DND-41 (cell line): ENCODE measurements at regions not wholly inside any gene's neighbourhood (a gene's known extent, or its start where the extent isn't known, plus 50 kb on each side); places are given as distances from the start of the nearest gene placed in this dataset.

ENCODE experiments used
- ATAC-seq: fragments of 200-7000 bp; cut with Tn5 transposase; 3 replicates; pipeline ENCODE4 v1.9.1; 2021; ENCODE audit warnings: low read depth; ENCODE audit not compliant: insufficient read depth
- DNase-seq: peaks from one replicate; pipeline ENCODE4 v3.0.0-alpha.2; 2020
- H2AFZ ChIP-seq: 2 replicates; pipeline ENCODE4 v1.6.0; 2012; ENCODE audit warnings: low read depth, low read length
- H3K27ac ChIP-seq: 2 replicates; pipeline ENCODE4 v1.5.1; 2012; ENCODE audit warnings: low read length, inconsistent platforms
- H3K27me3 ChIP-seq: fragments of 200-600 bp; sonication (generic); 2 replicates; pipeline ENCODE4 v1.6.0; 2012; ENCODE audit warnings: low read length, mild to moderate bottlenecking, inconsistent platforms; ENCODE audit not compliant: insufficient read depth, poor library complexity
- H3K36me3 ChIP-seq: 2 replicates; pipeline ENCODE4 v1.5.1; 2012; ENCODE audit warnings: low read length, inconsistent platforms; ENCODE audit not compliant: insufficient read depth
- H3K4me1 ChIP-seq: 2 replicates; pipeline ENCODE4 v1.5.1; 2012; ENCODE audit warnings: mild to moderate bottlenecking, low read length; ENCODE audit not compliant: insufficient read depth
- H3K4me2 ChIP-seq: 2 replicates; pipeline ENCODE4 v1.6.0; 2012; ENCODE audit warnings: mild to moderate bottlenecking, moderate library complexity, low read length, inconsistent platforms; ENCODE audit not compliant: insufficient read depth
- H3K4me3 ChIP-seq, 2 experiments: fragments of 200-600 bp in 1 of 2; shearing (Covaris generic) in 1 of 2; 2 replicates each; pipeline ENCODE4 v1.5.1; 2012 to 2016; ENCODE audit warnings: inconsistent platforms in 2 of 2, low read length in 2 of 2, mild to moderate bottlenecking in 2 of 2, low read depth in 1 of 2, moderate library complexity in 1 of 2
- H3K79me2 ChIP-seq: 2 replicates; pipeline ENCODE4 v1.6.0; 2012; ENCODE audit warnings: low read length, inconsistent platforms; ENCODE audit not compliant: insufficient read depth
- H3K9ac ChIP-seq: 2 replicates; pipeline ENCODE4 v1.6.0; 2012; ENCODE audit warnings: low read depth, mild to moderate bottlenecking, inconsistent platforms, low read length, moderate library complexity
- H3K9me3 ChIP-seq: 2 replicates; pipeline ENCODE4 v1.5.1; 2012; ENCODE audit warnings: low read length, moderate library complexity, mild to moderate bottlenecking, inconsistent platforms; ENCODE audit not compliant: insufficient read depth, severe bottlenecking
- H4K20me1 ChIP-seq: 2 replicates; pipeline ENCODE4 v1.6.0; 2012; ENCODE audit warnings: low read length; ENCODE audit not compliant: insufficient read depth
- CTCF ChIP-seq: IDR thresholded peaks from 2 replicates; pipeline ENCODE4 v1.5.1; 2012; ENCODE audit warnings: borderline replicate concordance, low read length, moderate library complexity, mild to moderate bottlenecking; ENCODE audit not compliant: poor library complexity, severe bottlenecking; ENCODE audit errors: extremely low read depth
- EZH2 ChIP-seq: IDR thresholded peaks from 3 replicates; pipeline ENCODE4 v1.6.1; 2012; ENCODE audit warnings: borderline replicate concordance, low read depth, mild to moderate bottlenecking, moderate library complexity, low read length, inconsistent platforms; ENCODE audit not compliant: severe bottlenecking

GRCh38 chr16:8168016-8168415 lies 422.3 kb downstream of the TMEM114 start:
- H3K9me3 ChIP-seq, result no peaks in the 10 kb centered on the region
- H4K20me1 ChIP-seq, result no peaks in the 10 kb centered on the region

GRCh38 chr16:8167436-8167835 lies 422.9 kb downstream of the TMEM114 start:
- Histone ChIP-seq H3K4me1 (no peaks in the 10 kb centered on the region), H3K9me3 (no peaks in the 10 kb centered on the region), H3K9ac (no peak overlapping the region), H3K36me3 (no peaks in the 10 kb centered on the region), H2AFZ (no peak overlapping the region), H3K27me3 (no peaks in the 10 kb centered on the region), H3K79me2 (no peaks in the 10 kb centered on the region), H3K4me3 (no peak overlapping the region), H3K4me2 (no peak overlapping the region), H4K20me1 (no peaks in the 10 kb centered on the region), H3K27ac (no peak overlapping the region)
- ATAC-seq, result no peak
- DNase-seq, result no peak
- no peak for TF ChIP-seq CTCF
- TF ChIP-seq EZH2, result no peak

More at GRCh38 chr16:8168016-8168415, 422.3 kb downstream of the TMEM114 start:
- Histone ChIP-seq H3K4me1 (no peaks in the 10 kb centered on the region), H3K27me3 (no peaks in the 10 kb centered on the region), H3K4me2 (no peak overlapping the region), H3K79me2 (no peaks in the 10 kb centered on the region), H3K36me3 (no peaks in the 10 kb centered on the region), H3K27ac (no peak overlapping the region), H3K4me3 (no peak overlapping the region), H3K9ac (no peak overlapping the region), H2AFZ (no peak overlapping the region)
- TF ChIP-seq CTCF (no peak), EZH2 (no peak)
- DNase-seq (no peak), ATAC-seq (no peak)

- H3K9me3 ChIP-seq, result no peaks in the 10 kb centered on the region
- no peak for ATAC-seq
- no peaks in the 10 kb centered on the region for H3K4me1 ChIP-seq
- no peaks in the 10 kb centered on the region for H3K36me3 ChIP-seq
- H4K20me1 ChIP-seq, result no peaks in the 10 kb centered on the region
- H2AFZ ChIP-seq, result no peak overlapping the region
- H3K79me2 ChIP-seq, result no peaks in the 10 kb centered on the region
- H3K9ac ChIP-seq, result no peak overlapping the region
- no peaks in the 10 kb centered on the region for H3K27me3 ChIP-seq
- no peak overlapping the region for H3K4me2 ChIP-seq
- no peak overlapping the region for H3K27ac ChIP-seq
- TF ChIP-seq EZH2, result no peak
- TF ChIP-seq CTCF, result no peak
- no peak overlapping the region for H3K4me3 ChIP-seq
- DNase-seq, result no peak
Observed at GRCh38 chr16:8158051-8158450, 432.3 kb downstream of the TMEM114 start.

DNA sequence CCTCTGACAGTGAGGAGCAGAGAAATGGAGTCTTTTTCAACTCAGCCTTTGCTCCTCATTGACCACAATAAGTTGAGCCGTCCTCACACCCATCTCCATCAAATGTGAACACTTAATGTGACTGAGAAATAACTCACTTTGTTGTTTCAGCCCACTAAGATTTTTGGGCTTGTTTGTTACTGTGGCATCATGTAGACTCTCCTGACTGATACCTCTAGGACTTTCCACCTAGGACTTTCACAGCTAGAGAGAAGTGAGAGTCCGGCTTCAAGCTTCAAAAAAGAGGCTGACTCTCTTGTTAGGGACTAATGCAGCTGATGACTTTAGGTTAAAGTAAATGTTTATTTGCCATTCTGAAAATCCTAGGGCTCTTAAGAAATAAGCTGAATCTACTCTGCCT lies 435.0 kb downstream of the TMEM114 start:
- Histone ChIP-seq H3K79me2 (no peaks in the 10 kb centered on the region), H3K4me1 (no peaks in the 10 kb centered on the region), H3K4me2 (no peak overlapping the region), H3K27me3 (no peaks in the 10 kb centered on the region), H3K36me3 (no peaks in the 10 kb centered on the region), H4K20me1 (no peaks in the 10 kb centered on the region), H3K4me3 (no peak overlapping the region), H2AFZ (no peak overlapping the region), H3K9ac (no peak overlapping the region), H3K27ac (no peak overlapping the region), H3K9me3 (no peaks in the 10 kb centered on the region)
- no peak for DNase-seq
- no peak for TF ChIP-seq CTCF
- TF ChIP-seq EZH2, result no peak
- ATAC-seq, result no peak
